SK-N-MC (cell line): ENCODE measurements at regions not wholly inside any gene's neighbourhood (a gene's known extent, or its start where the extent isn't known, plus 50 kb on each side); places are given as distances from the start of the nearest gene placed in this dataset.
A peak's percentile ranks its signal among the peaks of the same experiment; 100 is the strongest.

Experiments
- DNase-seq: peaks from one replicate; pipeline ENCODE4 v3.0.0-alpha.2; 2011; ENCODE audit warnings: low read depth, low spot score
- H3K27ac ChIP-seq: fragments of 200-600 bp; sonication (generic); 2 replicates; pipeline ENCODE4 v1.5.1; 2016; ENCODE audit warnings: mixed run types
- H3K36me3 ChIP-seq: fragments of 200-600 bp; sonication (generic); 2 replicates; pipeline ENCODE4 v1.6.1; 2017; ENCODE audit warnings: antibody characterized with exemption, low read length, mixed read lengths; ENCODE audit not compliant: insufficient read depth
- H3K4me3 ChIP-seq: fragments of 200-600 bp; sonication (generic); 2 replicates; pipeline ENCODE4 v1.5.1; 2016
- H3K9ac ChIP-seq: fragments of 200-600 bp; sonication (generic); 2 replicates; pipeline ENCODE4 v1.8.0; 2017; ENCODE audit warnings: mixed run types, mixed read lengths; ENCODE audit not compliant: insufficient read length
- H3K9me3 ChIP-seq: fragments of 200-600 bp; sonication (generic); 2 replicates; pipeline ENCODE4 v1.6.1; 2017; ENCODE audit warnings: low read depth, mild to moderate bottlenecking, antibody characterized with exemption, low read length, moderate library complexity, mixed read lengths
- EZH2 ChIP-seq: fragments of 200-600 bp; sonication (generic); IDR thresholded peaks from one replicate; pipeline ENCODE4 v1.6.1; 2017; ENCODE audit warnings: antibody characterized with exemption
- FOXP2 ChIP-seq: optimal IDR thresholded peaks from 2 replicates; pipeline ENCODE3; 2011; ENCODE audit warnings: mild to moderate bottlenecking, moderate library complexity; ENCODE audit not compliant: insufficient read depth; ENCODE audit errors: extremely low read length, control extremely low read depth
- POLR2AphosphoS5 ChIP-seq: IDR thresholded peaks from 2 replicates; pipeline ENCODE4 v1.6.1; 2012; ENCODE audit warnings: mild to moderate bottlenecking, low read depth, low read length, borderline replicate concordance

- DNase-seq, result no peak
- TF ChIP-seq FOXP2 (no peak), EZH2 (no peak), POLR2AphosphoS5 (no peak)
- Histone ChIP-seq H3K9ac (no peak overlapping the region), H3K36me3 (no peaks in the 10 kb centered on the region), H3K4me3 (no peak overlapping the region), H3K27ac (no peak overlapping the region), H3K9me3 (no peaks in the 10 kb centered on the region)
These were observed 772.2 kb upstream of the ZEB2 start for GRCh38 chr2:145292166-145292565.

GRCh38 chr2:145290986-145291385, 771.1 kb upstream of the ZEB2 start:
- TF ChIP-seq POLR2AphosphoS5, result no peak
- no peak for DNase-seq
- H3K36me3 ChIP-seq, result no peaks in the 10 kb centered on the region
- H3K9ac ChIP-seq, result no peak overlapping the region
- H3K27ac ChIP-seq, result no peak overlapping the region
- H3K9me3 ChIP-seq, result no peaks in the 10 kb centered on the region
- H3K4me3 ChIP-seq, result no peak overlapping the region

GRCh38 chr2:145289946-145290345, 770.0 kb upstream of the ZEB2 start:
- Histone ChIP-seq H3K9ac (no peak overlapping the region), H3K9me3 (no peaks in the 10 kb centered on the region), H3K4me3 (no peak overlapping the region), H3K27ac (no peak overlapping the region), H3K36me3 (no peaks in the 10 kb centered on the region)
- DNase-seq, result no peak
- TF ChIP-seq POLR2AphosphoS5, result no peak
- no peak for TF ChIP-seq FOXP2

GRCh38 chr2:145288650-145289496, 769.0 kb upstream of the ZEB2 start:
- H3K4me3 ChIP-seq, result no peak overlapping the region
- no peak for TF ChIP-seq FOXP2
- TF ChIP-seq POLR2AphosphoS5, result no peak
- TF ChIP-seq EZH2, result no peak
- H3K36me3 ChIP-seq, result no peaks in the 10 kb centered on the region
- no peak overlapping the region for H3K9ac ChIP-seq
- H3K9me3 ChIP-seq, result no peaks in the 10 kb centered on the region
- DNase-seq, result no peak
- H3K27ac ChIP-seq, result no peak overlapping the region

GRCh38 chr2:145287736-145288135, 767.8 kb upstream of the ZEB2 start:
- TF ChIP-seq EZH2, result no peak
- no peak for TF ChIP-seq POLR2AphosphoS5
- TF ChIP-seq FOXP2, result no peak
- no peaks in the 10 kb centered on the region for H3K9me3 ChIP-seq
- no peaks in the 10 kb centered on the region for H3K36me3 ChIP-seq
- no peak overlapping the region for H3K27ac ChIP-seq
- H3K4me3 ChIP-seq, result no peak overlapping the region
- no peak overlapping the region for H3K9ac ChIP-seq
- DNase-seq, result no peak

- no peak for DNase-seq
- Histone ChIP-seq H3K4me3 (no peak overlapping the region), H3K36me3 (peaks cover under 1% of the 10 kb centered on the region; the same call in 1 of the 2 replicates), H3K27ac (no peak overlapping the region), H3K9me3 (peaks cover 3% of the 10 kb centered on the region; the same call in 1 of the 2 replicates), H3K9ac (no peak overlapping the region)
- TF ChIP-seq FOXP2 (no peak), EZH2 (no peak), POLR2AphosphoS5 (no peak)
These were observed 766.9 kb upstream of the ZEB2 start for GRCh38 chr2:145286716-145287275.

- H3K4me3 ChIP-seq, result no peak overlapping the region
- TF ChIP-seq POLR2AphosphoS5 (no peak), FOXP2 (no peak), EZH2 (no peak)
- peaks cover 3% of the 10 kb centered on the region; the same call in 1 of the 2 replicates for H3K36me3 ChIP-seq
- peaks cover 7% of the 10 kb centered on the region; the same call in 1 of the 2 replicates for H3K9me3 ChIP-seq
- H3K27ac ChIP-seq, result no peak overlapping the region
- DNase-seq, result no peak
- no peak overlapping the region for H3K9ac ChIP-seq
These were observed 764.6 kb upstream of the ZEB2 start for GRCh38 chr2:145284551-145284950.

- peak overlapping the region; percentile 44 for H3K4me3 ChIP-seq
- TF ChIP-seq POLR2AphosphoS5 (peak; percentile 34; the same call in 1 of the 2 replicates), EZH2 (no peak)
- peaks cover 3% of the 10 kb centered on the region; the same call in 1 of the 2 replicates for H3K36me3 ChIP-seq
- DNase-seq, result peak; percentile 80
- peaks cover 7% of the 10 kb centered on the region; the same call in 1 of the 2 replicates for H3K9me3 ChIP-seq
- H3K9ac ChIP-seq, result no peak overlapping the region
- H3K27ac ChIP-seq, result peak overlapping the region; percentile 89
These were observed 763.2 kb upstream of the ZEB2 start for GRCh38 chr2:145283131-145283530.

GRCh38 chr2:145277922-145278321, 758.0 kb upstream of the ZEB2 start:
- DNase-seq, result no peak
- H3K36me3 ChIP-seq, result peaks cover 3% of the 10 kb centered on the region; the same call in 1 of the 2 replicates
- no peak overlapping the region for H3K4me3 ChIP-seq
- no peak overlapping the region for H3K27ac ChIP-seq
- H3K9ac ChIP-seq, result no peak overlapping the region
- TF ChIP-seq EZH2 (no peak), POLR2AphosphoS5 (no peak), FOXP2 (no peak)
- H3K9me3 ChIP-seq, result peaks cover 7% of the 10 kb centered on the region; the same call in 1 of the 2 replicates
